GM12872 (cell line): ENCODE measurements at regions not wholly inside any gene's neighbourhood (a gene's known extent, or its start where the extent isn't known, plus 50 kb on each side); places are given as distances from the start of the nearest gene placed in this dataset.
A peak's percentile ranks its signal among the peaks of the same experiment; 100 is the strongest.

Source experiments
- TF ChIP-seq, protein P1 (sequence below): IDR thresholded peaks from 3 replicates; pipeline ENCODE4 v1.5.1; 2011; ENCODE audit warnings: low read depth, mild to moderate bottlenecking, low read length, moderate library complexity; ENCODE audit not compliant: insufficient read depth

DNA sequence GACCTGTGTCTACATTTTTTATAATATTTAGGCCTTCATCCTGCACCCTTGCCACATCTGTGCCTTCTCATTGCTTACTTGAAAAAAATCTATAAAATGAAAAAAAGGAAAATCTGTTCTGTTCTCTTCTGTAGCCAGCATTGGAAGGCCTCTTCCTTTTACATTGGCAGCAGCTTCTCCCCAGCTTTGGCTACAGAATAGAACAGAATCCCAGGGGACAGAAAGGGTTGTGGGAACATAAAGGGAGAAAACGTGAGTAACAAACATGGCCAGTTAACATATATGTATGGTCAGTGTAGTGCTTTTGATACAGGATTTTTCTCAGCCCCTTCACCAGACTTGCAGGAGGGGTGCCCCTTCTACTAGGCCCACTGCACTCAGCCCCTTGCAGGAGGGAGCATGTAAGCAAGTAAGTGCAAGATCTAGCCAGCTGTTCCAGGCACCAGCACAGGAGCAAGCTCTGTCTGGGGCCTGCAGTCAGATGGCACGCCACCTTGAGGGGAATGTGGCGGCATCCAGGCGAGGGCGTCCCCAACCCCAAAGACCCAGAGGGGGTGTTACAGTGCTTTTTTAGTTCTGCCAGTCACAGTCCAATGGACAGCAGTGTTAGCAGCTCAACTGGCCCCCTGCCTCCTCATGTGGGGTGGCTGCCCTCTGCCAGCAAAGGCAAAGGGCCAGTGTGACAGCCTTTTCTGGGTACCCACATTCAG lies 330.5 kb upstream of the ZNF462 start:
- TF ChIP-seq, protein P1, sequence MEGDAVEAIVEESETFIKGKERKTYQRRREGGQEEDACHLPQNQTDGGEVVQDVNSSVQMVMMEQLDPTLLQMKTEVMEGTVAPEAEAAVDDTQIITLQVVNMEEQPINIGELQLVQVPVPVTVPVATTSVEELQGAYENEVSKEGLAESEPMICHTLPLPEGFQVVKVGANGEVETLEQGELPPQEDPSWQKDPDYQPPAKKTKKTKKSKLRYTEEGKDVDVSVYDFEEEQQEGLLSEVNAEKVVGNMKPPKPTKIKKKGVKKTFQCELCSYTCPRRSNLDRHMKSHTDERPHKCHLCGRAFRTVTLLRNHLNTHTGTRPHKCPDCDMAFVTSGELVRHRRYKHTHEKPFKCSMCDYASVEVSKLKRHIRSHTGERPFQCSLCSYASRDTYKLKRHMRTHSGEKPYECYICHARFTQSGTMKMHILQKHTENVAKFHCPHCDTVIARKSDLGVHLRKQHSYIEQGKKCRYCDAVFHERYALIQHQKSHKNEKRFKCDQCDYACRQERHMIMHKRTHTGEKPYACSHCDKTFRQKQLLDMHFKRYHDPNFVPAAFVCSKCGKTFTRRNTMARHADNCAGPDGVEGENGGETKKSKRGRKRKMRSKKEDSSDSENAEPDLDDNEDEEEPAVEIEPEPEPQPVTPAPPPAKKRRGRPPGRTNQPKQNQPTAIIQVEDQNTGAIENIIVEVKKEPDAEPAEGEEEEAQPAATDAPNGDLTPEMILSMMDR: no peak

DNA sequence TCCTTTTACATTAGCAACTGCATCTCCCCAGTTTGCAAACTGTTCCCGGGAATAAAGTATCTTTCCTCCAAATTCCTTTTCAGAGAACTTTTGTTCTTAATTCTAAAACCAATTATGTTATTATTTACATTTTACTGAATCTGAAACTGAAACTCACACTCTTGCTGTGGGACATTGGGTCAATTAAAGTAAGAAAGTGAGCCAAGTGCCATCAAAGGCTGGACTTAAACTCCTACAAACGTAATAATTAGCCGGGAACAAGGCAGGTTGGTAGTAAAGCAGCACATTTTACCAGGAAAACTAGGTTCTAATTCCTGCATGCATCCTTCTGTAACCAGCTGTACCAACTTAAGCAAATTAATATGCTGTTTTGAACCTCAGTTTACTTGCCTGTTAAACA lies 328.2 kb upstream of the ZNF462 start:
- TF ChIP-seq, protein P1: no peak

DNA sequence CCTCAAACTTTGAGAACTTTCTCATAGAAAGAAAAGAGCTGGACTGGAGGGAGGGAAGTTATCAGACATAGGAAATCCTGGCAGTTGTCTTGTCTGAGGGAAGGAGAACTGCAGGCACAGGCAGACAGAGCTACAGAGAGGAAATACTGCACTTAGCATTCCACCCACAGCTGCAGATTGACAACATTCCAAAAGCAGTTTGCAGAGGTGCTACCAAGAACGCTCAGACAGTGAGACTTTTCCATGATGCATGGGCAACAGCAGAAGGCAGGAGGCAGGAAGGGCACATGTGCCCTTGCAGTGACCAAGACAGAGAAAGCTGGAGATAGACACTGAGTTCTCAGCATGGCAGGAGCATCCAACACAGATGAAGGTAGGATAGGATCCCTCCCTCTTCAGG lies 327.5 kb upstream of the ZNF462 start:
- TF ChIP-seq, protein P1: no peak

DNA sequence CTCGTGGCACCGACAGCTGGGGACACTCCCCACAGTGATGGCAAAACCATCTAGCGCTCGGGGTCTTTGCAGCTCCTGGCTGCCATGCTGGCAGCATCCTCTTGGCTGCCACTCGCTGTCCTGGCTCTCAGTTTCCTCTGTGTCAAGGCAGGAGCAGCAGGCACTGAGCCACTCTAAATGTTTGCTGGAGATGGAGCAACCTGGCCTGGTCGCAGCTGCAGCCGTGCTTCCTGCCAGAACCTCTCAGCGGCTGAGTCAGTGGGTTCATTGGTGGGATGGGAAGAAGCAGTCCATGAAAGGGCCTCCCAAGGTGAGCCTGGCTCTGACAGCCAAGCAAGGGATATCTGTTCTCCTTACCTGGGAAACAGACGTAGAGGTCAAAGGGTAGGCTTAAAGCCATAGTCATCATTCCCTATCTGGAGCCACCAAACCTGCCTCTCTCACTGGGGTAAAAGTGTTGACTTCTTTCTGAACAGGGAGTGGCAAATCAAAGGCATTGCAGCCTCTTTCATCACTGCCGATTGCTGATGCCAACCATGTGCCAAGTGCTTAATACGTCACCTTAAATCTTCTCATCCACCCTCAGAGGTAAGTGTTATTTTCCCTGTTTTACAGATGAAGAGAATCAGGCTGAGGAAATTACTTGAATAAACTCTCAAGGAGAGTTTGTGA lies 304.8 kb upstream of the ZNF462 start:
- TF ChIP-seq, protein P1: no peak

DNA sequence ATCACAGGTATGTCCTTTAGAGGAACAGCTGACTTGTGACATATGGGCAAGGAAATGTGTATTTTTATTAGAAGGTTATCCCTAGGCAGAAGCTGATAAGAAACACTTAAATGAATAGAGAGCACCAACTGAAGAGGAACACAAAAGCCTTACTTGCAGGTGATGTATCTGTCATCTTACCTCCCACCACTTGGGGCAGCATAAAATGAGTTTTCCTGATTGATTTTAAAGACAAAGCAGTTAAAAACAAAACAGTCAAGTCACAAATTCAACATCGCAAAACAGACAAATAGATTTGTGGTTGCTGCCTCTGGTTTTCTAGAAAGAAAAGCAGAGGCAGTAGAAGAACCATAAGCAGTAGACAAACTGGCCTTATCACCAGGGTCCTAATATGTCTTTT lies 302.4 kb upstream of the ZNF462 start:
- TF ChIP-seq, protein P1: peak; percentile 34; the same call in 1 of the 3 replicates

DNA sequence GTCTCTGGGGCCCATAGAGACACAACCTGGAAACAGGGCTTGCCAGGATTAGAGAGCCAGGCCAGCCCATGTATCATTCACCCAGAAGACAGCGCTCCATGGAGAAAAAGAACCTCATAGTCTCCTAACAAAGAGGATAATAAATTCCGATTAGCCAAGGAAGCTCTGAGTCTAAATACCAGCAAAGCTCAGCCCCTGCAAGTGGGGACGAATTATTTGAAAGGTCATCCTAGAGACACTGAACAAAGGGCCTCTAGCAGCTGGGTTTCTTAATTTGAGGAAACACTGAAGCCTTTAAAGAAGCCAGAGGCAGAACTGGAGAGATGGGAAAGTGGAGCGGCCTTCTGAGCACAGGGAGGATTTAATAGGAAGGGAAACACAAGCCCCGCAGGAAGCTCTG lies 287.1 kb upstream of the ZNF462 start:
- TF ChIP-seq, protein P1: no peak

DNA sequence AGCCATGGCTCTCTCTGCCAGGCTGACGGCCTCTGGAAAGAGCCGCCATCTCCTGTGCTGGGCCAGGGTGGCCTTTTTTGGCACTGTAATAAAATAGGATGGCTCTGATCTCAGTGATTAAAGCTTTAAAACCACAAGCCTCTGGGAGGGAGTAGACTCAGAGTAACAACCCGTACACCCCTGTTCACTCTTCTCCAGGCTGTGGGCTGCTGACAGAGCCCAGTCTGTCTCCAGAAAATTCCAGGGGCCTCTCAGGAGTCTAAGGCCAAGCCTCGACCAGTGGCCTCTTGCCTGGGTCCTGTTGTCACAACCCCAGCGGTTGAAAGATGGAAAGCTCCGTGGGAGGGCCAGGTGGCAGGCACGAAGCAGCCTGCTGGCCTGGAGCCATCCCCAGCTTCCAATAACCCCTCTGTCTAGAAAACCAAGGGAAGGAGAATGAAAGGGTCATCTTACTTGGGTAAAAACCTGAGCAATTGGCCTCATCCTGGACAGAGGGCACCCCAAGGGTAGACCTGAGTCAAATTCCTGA lies 286.7 kb upstream of the ZNF462 start:
- TF ChIP-seq, protein P1: no peak
